GM18502 (cell line): ENCODE measurements at regions not wholly inside any gene's neighbourhood (a gene's known extent, or its start where the extent isn't known, plus 50 kb on each side); places are given as distances from the start of the nearest gene placed in this dataset.

Experiments
- ATAC-seq: cut with Tn5 transposase; IDR thresholded peaks from one replicate; pipeline ENCODE4 v1.9.1; 2021; ENCODE audit warnings: mild to moderate bottlenecking; ENCODE audit not compliant: unreplicated experiment, poor library complexity

GRCh38 chr5:96287136-96287535 is 145.9 kb downstream of the PCSK1 start:
- no peak for ATAC-seq

GRCh38 chr5:96285823-96286222 is 147.2 kb downstream of the PCSK1 start:
- ATAC-seq, result no peak

- ATAC-seq, result no peak
Observed at GRCh38 chr5:96284727-96285389, 148.2 kb downstream of the PCSK1 start.

GRCh38 chr5:96283589-96283988 is 149.5 kb downstream of the PCSK1 start:
- no peak for ATAC-seq

GRCh38 chr5:96282020-96282419 is 151.0 kb downstream of the PCSK1 start:
- no peak for ATAC-seq

- no peak for ATAC-seq
Observed at GRCh38 chr5:96280946-96281393, 152.1 kb downstream of the PCSK1 start.

- peak; percentile 91 for ATAC-seq
Observed at GRCh38 chr5:96279801-96280542, 153.1 kb downstream of the PCSK1 start.

GRCh38 chr5:96278981-96279380 is 154.1 kb downstream of the PCSK1 start:
- ATAC-seq, result no peak

- ATAC-seq, result no peak
Observed at GRCh38 chr5:96275051-96275450, 158.0 kb downstream of the PCSK1 start.

GRCh38 chr5:96265487-96265886 is 167.6 kb downstream of the PCSK1 start:
- ATAC-seq, result no peak

GRCh38 chr5:96264047-96264446 is 169.0 kb downstream of the PCSK1 start:
- no peak for ATAC-seq

- ATAC-seq, result no peak
Observed at GRCh38 chr5:96262105-96262504, 170.9 kb downstream of the PCSK1 start.

GRCh38 chr5:96260009-96260408 is 173.0 kb downstream of the PCSK1 start:
- no peak for ATAC-seq

- ATAC-seq, result peak; percentile 65
Observed at GRCh38 chr5:96259151-96259772, 173.8 kb downstream of the PCSK1 start.

- no peak for ATAC-seq
Observed at GRCh38 chr5:96258692-96259091, 174.4 kb downstream of the PCSK1 start.

- ATAC-seq, result no peak
Observed at GRCh38 chr5:96257904-96258303, 175.1 kb downstream of the PCSK1 start.

- ATAC-seq, result peak; percentile 81
Observed at GRCh38 chr5:96256795-96257470, 176.1 kb downstream of the PCSK1 start.

- ATAC-seq, result no peak
Observed at GRCh38 chr5:96254980-96255691, 177.9 kb downstream of the PCSK1 start.

- ATAC-seq, result no peak
Observed at GRCh38 chr5:96253140-96253539, 179.9 kb downstream of the PCSK1 start.

GRCh38 chr5:96252596-96252995 is 180.5 kb downstream of the PCSK1 start:
- ATAC-seq, result no peak
